Superior temporal gyrus (tissue), 1 donor: ENCODE measurements at regions not wholly inside any gene's neighbourhood (a gene's known extent, or its start where the extent isn't known, plus 50 kb on each side); places are given as distances from the start of the nearest gene placed in this dataset.
A peak's percentile ranks its signal among the peaks of the same experiment; 100 is the strongest.

Experiments
- DNase-seq: peaks from one replicate; pipeline ENCODE4 v3.0.0-alpha.2; 2016; ENCODE audit errors: extremely low spot score

DNA sequence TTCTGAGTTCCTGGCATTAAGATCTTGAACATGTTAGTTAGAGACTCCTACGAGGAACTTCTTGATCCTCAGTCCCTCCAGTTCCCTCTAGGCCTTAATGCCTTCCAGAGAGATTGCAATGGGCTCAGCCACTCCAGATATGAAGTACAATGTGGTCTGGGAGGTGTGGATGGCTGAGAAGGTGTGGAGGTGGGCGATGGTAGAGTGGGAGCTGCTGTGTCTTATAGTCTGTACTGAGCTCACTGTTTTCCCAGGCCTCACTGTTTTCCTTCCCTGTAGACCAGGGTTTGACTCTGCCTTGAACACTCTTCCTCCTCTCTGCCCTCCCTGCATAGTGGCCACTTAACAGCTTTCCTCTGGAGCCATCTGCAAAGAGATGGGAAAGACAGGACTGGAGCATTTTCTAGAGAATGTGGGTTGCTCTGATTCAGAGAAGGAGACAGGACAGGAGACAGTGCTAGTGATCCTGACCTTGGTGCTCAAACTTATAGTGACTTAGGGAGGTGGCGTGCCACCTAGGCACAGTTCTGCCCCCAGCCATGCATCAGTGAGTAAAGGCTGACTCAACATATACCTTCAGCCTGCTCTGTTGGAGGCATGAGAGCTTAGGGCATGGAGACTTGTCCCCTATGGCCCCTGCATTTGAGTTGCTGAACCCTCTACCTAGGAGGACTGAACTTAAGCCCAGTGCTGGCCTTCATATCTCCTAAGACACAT is 129.7 kb downstream of the TDRD15 start:
- DNase-seq, result no peak

GRCh38 chr2:21254170-21254965 is 130.6 kb downstream of the TDRD15 start:
- peak; percentile 71 for DNase-seq

DNA sequence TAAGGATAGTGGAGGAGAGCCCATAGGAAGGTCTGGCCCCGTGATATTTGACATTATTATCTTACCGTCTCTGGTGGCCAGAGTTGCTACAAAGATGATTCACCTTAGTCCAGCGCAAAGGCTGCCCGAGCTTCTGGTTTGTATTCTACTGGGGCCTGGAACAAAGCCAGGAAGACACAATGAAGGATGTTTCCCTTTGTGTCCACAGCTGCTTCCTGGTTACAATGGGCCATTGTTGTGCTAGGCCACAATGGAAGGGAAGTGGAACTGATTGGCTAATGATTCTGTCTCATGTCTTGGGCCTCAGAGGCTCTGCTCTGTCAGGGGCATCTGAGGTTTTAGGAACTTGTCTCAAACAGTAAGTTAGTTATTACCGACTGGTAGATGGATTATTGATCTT is 132.2 kb downstream of the TDRD15 start:
- DNase-seq, result peak; percentile 99

- no peak for DNase-seq
Measured at GRCh38 chr2:21257621-21258020, 133.9 kb downstream of the TDRD15 start.

DNA sequence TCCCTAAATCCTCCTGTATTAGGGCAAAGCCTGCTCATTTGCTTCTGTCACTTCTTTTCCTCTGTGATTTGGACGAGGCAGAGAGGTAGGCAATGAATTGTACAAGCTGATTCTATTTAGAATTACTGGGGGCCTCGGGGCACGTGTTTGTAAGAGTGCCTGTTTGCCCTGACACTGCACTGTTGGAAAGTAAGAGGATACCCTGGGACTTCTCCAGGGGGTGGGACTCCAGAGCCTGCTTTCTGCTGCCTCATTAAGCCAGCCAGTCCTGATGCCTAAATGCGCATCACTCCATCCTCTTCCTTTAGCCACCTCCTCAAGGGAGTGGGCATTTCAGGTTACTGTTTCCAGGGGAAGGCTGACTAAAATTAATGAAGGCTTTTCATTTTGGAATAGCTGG is 134.3 kb downstream of the TDRD15 start:
- no peak for DNase-seq

DNA sequence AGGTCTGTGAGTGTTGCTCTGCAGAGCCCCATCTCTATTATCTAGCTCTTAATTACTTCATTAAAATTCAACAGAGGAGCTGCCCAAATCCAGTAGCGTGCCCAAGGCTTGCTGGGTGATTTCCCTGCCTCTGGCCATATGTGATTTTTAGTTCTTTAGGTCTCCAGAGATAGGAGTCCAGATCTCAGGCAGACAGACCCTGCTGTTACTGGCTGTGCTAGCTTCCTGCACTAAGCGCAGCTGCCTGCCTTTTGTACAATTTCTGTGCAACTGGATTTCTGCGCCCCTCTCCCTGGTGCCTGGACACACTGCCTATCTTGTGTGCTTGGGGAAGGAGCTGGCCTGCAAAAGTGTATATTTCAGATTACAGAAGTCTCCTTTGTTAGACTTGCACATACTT is 136.5 kb downstream of the TDRD15 start:
- no peak for DNase-seq

GRCh38 chr2:21261591-21261990 is 137.8 kb downstream of the TDRD15 start:
- peak; percentile 54 for DNase-seq

DNA sequence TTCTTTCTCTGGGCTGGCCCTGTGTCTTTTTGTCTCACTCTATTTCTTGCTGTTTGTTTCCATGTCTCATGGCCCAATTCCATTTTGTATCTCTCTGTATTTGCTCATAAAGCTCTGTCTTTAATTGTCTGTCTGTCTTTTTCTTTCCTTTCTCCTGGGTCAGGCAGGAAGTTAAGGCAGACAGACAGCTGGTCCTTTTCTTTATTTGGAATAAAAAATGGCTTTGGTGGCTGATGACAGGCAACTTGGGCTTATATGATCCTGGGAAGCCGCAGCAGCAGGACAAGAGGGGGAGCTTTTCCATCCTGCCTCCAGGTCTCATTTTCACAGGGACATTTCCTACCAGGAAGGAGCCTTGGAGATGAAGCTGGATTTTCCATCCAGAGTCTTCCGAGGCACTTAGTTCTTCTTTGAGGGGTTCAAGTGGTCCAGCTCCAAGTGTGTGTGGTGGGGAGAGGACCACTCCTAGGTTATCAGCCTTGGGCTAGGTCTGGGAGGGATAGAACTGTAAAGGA is 138.7 kb downstream of the TDRD15 start:
- peak; percentile 38 for DNase-seq

DNA sequence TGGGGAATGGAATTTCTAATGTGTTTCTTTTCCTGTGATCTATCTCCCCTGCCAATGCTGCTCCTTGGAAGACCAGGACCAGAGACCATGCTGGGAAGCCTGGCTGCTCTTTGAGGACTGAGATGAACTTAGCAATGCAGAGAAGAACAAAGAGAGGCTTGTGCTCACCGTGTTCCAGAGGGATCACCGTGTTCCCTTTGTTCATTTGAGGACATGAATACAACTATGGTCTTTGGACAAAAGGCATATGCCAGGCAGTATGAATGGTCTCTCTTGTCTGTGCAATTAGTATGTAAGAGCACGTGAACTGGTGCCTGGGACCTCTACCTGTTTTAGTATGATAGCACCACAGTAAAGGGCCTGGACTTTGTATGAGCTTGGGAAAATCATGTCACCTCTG is 139.9 kb downstream of the TDRD15 start:
- DNase-seq, result peak; percentile 98

DNA sequence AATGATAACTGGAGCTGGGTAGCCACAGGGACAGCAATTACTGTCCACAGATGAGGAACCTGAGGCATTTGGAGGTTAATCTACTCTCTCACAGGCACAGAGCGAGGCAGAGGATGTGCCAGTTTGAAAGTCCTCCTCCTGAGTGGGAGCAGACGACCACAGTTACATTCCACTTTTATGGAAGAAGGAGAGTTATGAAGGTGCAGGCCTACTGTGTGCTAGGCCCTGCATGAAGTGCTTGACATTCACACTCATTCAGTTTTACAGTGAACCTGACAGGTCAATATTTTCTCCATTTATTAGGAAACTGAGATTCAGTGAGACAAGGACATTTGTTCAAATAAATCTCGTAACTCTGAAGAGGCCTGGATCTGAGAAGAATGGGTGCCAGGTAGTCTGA is 142.0 kb downstream of the TDRD15 start:
- peak; percentile 19 for DNase-seq

DNA sequence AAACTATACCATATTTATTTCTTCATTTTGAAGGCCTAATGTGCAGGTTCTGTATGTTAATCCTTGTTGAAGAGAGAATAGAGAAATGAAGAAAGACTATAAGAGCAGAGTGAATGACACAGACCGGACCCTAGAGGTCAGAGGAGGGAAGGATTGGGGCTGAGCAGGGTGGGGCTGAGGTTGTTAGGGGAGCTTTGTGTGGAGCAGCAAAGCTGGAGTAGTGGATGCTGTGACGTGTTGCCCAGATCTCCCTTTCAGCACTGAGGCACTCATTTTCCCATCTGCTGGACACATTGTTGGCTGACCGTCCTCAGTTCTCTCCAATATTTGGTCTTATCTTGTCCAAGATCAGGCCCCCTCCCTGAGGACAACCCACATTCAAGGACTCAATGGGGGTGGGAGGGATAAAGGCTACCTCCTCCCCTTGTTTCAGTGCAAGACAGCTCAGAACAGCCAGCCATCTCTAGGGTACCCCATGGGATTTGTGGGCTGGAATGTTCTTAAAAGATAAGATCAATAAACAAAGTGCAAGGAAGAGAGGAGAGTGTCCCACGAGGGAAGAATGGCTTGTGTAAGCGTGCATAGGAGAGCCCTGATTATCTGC is 143.6 kb downstream of the TDRD15 start:
- DNase-seq, result peak; percentile 29

GRCh38 chr2:21268197-21268877 is 144.6 kb downstream of the TDRD15 start:
- peak; percentile 57 for DNase-seq

GRCh38 chr2:21268878-21269224 is 145.1 kb downstream of the TDRD15 start:
- peak; percentile 35 for DNase-seq

DNA sequence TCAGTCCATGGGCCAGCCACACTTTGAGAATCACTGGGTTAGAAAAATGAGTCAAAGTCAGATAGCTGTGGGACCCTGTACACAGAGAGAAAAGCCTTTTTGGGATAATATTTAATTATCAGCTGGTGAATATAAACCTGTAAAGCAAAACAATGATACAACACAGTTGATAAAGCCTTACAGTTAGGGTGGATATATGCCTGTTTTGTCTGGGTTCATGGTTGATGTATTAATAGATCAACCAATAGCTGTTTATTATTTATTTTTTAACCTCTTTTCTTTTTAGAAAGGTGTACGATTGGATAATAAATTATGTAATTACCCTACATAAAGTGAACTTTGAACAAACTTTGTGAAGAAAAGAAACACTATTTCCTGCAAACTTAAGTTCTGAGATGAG is 145.6 kb downstream of the TDRD15 start:
- DNase-seq, result no peak

- no peak for DNase-seq
Measured at GRCh38 chr2:21270083-21270491, 146.3 kb downstream of the TDRD15 start.

DNA sequence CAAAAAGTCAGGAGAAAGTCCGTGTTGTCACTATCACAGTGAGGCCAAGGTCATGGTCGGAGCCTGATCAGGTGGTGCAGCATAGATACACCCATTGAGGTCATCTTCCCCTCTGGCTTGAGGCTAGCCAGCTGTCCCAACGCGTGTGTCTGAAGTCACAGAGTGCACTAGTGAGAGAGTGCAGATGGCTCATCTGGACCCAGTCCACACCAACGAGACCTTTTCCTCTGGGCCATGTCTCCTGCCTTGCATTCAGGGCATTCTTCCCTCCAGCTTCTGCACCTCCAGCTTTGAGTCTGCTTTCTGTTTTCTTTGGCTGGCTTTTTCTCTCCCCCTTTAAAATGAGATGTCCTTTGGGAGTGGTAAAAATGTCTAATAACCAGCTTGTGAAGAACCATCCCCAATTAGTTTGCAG is 146.9 kb downstream of the TDRD15 start:
- peak; percentile 79 for DNase-seq

- DNase-seq, result no peak
Measured at GRCh38 chr2:21276163-21276562, 152.4 kb downstream of the TDRD15 start.

DNA sequence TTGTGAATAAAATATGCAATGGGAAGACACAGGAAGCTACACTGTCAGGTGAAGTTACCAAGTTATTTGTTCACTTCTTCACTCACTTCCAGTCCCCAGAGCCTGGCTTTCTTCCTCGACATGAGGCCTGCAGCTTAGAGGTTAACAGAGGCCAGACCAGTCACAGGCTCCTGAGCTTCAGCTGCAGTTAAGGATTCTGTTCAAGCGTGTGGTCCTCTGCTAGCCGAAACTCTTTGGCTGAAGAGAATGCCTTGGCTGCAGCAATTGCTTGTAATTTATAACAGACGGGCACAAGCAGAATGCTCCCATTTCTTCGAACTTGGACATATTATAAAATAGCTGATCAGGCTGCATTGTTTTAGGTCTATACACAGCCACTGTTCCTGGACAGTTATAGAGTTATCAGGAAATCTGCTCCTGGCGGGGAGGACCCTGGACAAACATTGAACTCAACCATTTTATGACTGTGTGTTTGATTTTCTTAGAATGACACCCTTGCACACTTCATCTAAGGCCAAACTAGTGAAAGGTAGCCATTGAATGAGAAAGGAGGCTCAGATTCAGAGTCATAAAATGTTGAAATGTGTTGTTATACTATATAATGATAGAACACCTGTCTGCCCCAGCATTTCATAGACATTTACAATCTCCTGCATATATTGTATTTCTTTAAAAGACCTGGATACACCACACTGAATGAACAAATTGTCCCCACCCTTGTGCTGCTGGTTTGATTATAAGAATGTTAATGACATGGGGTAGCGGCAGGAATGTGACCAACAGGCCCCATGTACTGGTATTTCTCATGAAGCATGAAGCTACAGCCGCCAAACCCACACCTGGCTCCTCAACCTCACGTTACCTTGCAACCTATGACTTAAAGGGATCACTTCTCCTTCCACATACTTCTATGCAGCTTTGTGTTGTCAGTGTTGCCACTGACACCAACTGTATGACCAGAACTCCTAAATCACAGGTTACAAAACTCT is 153.6 kb downstream of the TDRD15 start:
- no peak for DNase-seq

DNA sequence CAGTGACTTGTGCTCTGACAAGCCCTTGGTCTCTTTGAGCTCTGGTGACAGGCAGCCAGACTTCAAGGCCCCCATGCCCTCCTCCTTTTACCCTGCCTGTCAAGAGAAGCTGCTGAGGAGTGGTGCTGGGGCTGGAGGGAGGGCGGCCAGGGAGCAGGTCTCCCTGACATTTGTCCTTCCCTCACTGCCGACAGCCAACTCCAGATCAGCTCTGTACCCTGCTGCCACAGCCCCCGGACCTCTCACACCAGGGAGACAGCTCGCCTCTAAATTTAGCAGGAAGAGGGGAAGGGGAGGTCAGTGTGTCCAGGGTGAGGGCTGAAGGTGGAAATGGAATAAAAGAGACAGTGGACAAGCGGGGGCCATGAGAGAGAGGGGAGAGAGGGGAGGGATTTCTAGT is 155.8 kb downstream of the TDRD15 start:
- DNase-seq, result no peak

- DNase-seq, result no peak
Measured at GRCh38 chr2:21280793-21281192, 157.0 kb downstream of the TDRD15 start.

DNA sequence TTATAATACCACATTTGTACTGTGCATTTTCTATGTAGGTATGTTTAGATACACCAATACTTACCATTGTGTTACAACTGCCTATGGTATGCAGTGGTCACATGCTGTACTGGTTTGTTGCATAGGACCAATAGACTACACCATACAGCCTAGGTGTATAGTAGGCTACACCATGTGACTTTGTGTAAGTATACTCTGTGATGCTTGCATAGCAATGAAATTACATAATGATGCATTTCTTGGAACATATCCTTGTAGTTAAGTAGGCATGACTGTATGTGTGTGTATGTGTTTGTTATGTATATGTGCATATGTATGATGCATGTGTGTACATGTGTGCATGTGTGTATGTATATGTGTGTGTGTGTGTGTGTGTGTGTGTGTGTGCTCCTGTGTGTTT is 157.6 kb downstream of the TDRD15 start:
- DNase-seq, result no peak
